ENCODE measurements at regions not wholly inside any gene's neighbourhood (a gene's known extent, or its start where the extent isn't known, plus 50 kb on each side); places are given as distances from the start of the nearest gene placed in this dataset.
"Not testable (repeated sequence)": the region's sequence is repeated elsewhere in the genome, so short reads cannot be mapped to it uniquely, and the experiment has no call there.

- DNase-seq (ENCODE audit: low read depth), result peak; percentile 90
These were observed 367.5 kb upstream of the CTSO start for GRCh38 chr4:156321203-156321602.

DNA sequence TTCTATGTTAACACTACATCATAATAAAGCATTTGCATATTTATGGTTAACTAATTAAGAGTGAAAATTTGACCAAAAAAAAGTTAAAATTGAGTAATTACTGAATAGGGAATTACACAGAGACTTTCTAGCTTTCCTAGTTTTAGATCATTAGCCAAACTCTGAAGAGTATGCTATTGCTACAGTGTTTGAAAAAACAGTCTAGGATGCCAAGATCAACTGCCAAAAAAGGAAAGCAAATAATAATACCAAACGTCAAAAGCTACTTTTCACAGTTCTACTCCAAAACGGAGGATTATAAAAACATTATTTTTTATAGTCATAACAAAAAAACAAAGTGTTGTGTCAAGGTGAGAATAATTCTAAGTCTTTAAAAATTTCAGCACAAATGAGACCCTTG, 359.8 kb upstream of the CTSO start:
- DNase-seq (ENCODE audit: low read depth), result no peak

DNA sequence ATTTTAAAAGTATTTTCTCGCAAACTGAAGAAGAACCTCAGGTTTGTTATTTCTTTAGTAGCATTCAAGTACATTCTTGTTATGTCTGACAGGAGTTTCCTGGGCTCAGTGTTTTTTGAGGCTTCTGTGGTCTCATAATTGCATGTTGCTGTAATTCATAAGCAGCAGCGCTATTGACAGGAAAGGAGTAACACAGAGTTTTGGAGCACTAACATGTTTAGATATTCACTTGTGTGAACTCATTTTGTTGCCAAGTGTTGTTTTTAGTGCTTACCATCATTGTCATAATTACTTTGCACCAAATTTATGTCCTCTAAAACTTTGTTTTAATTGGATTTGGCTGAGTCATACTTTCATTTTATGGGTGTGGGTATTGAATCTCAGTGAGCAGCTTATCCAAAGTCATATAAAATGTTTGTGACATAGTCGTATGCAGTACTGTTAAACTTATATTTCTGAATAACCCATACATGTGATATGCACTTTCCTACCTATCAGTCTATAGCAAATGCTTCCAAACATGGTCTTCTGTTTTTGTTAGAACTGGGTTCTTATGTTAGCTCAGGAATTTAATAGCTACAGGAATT, 358.7 kb upstream of the CTSO start:
- DNase-seq (ENCODE audit: low read depth), result peak; percentile 49

GRCh38 chr4:156309031-156309430, 355.4 kb upstream of the CTSO start:
- no peak for DNase-seq (ENCODE audit: low read depth)

DNA sequence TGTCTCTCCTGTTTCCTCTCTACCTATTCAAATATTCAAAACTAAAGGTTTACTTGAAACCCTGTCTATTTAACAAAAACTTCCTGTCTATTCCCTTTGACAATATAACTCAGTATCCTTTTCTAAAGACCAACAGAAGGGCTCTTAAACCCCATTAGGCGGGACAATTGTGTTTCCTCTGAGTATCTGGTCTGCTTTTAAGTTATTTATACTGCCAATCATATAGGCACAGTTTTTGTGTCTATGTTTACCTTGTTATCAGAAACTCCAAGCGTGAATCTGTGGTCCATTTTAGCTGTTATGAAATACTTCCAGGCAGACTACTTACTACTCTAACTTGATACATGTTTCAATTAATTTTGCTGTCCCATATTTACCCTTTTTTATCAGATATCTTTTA, 350.0 kb upstream of the CTSO start:
- no peak for DNase-seq (ENCODE audit: low read depth)

GRCh38 chr4:156298230-156298629, 344.6 kb upstream of the CTSO start:
- DNase-seq (ENCODE audit: low read depth), result peak; percentile 95

- DNase-seq (ENCODE audit: low read depth), result no peak
These were observed 342.1 kb upstream of the CTSO start for GRCh38 chr4:156295676-156296195.

GRCh38 chr4:156294577-156294976, 340.9 kb upstream of the CTSO start:
- DNase-seq (ENCODE audit: low read depth), result peak; percentile 91

DNA sequence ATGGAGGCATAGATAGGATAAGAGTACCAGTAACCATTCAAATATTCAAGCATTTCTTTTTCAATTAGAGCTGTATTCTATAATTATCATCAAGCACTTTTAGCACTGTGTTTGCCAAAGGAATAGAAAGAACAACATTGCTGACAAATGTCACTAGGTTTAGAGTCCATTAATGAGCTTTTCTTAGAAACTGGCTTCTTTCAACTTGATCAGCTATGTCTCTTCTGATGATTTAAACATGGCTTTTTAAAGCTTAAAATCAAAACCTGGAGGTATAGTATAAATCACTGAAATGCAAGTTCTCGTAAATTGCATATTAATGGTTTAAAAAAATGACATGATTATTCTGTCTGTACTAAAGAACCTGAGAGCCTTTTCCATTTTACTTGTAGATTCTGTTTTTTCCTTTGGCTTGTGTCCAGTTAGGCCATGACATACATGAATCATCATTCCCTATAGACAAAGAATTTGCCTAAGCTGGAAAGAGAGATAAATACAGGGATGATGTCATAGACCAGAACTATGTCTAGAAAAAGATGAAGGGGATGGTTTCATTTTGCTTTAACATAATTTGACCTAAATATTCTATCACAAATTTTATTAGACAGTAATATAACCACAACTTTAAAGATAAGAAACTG, 340.1 kb upstream of the CTSO start:
- peak; percentile 85 for DNase-seq (ENCODE audit: low read depth)

DNA sequence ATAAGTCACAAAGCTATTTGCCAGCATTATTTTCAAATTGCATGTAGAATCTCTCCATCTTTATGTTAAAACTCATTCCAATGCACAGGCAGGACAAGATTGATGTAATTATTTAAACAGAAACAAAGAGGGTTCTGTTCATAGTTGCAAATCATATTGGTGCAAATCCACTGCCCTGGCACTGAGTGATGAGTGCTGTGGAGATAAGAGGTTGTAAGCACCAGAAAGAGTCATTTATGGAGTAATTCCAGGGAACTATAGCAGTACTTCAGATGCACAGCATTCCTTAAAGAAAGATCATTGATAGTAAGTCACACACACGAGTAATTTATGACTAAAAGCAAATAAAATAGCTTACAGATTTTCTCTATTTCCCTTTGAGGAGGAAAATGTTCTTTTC, 337.7 kb upstream of the CTSO start:
- DNase-seq (ENCODE audit: low read depth), result peak; percentile 76

- peak; percentile 58 for DNase-seq (ENCODE audit: low read depth)
These were observed 337.1 kb upstream of the CTSO start for GRCh38 chr4:156290811-156291210.

DNA sequence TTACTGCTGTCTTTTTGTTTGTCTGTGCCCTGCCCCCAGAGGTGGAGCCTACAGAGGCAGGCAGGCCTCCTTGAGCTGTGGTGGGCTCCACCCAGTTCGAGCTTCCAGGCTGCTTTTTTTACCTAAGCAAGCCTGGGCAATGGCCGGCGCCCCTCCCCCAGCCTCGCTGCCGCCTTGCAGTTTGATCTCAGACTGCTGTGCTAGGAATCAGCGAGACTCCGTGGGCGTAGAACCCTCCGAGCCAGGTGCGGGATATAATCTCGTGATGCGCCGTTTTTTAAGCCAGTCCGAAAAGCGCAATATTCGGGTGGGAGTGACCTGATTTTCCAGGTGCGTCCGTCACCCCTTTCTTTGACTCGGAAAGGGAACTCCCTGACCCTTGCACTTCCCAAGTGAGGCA, 336.4 kb upstream of the CTSO start:
- DNase-seq (ENCODE audit: low read depth), result not testable (repeated sequence)

DNA sequence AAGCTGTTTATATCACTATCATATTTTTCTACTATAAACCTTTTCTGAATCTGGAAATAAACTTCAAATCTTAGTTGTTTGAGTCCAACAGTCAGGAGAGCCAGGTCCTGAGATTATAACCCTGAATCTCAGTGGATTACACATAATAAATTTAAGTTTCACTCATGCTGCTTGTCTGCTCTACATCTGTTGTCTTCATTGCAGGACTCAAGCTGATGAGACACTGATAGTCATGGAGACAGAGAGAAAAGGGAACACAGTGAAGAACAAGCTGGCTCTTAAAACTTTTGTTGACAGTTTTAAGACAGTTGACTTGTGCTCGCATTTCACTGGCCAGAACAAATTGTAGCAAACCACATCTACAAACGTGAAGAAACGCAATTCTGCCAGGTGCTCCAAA, 327.0 kb upstream of the CTSO start:
- no peak for DNase-seq (ENCODE audit: low read depth)

- no peak for DNase-seq (ENCODE audit: low read depth)
These were observed 311.7 kb upstream of the CTSO start for GRCh38 chr4:156265407-156265806.

GRCh38 chr4:156261230-156261629, 307.6 kb upstream of the CTSO start:
- no peak for DNase-seq (ENCODE audit: low read depth)

- DNase-seq (ENCODE audit: low read depth), result no peak
These were observed 301.8 kb upstream of the CTSO start for GRCh38 chr4:156255230-156256007.

- peak; percentile 27 for DNase-seq (ENCODE audit: low read depth)
These were observed 298.8 kb upstream of the CTSO start for GRCh38 chr4:156252358-156252921.

- no peak for DNase-seq (ENCODE audit: low read depth)
These were observed 297.9 kb upstream of the CTSO start for GRCh38 chr4:156251373-156252065.

GRCh38 chr4:156248917-156249316, 295.3 kb upstream of the CTSO start:
- no peak for DNase-seq (ENCODE audit: low read depth)

- no peak for DNase-seq (ENCODE audit: low read depth)
These were observed 293.8 kb upstream of the CTSO start for GRCh38 chr4:156247470-156247869.

GRCh38 chr4:156243015-156243414, 289.3 kb upstream of the CTSO start:
- no peak for DNase-seq (ENCODE audit: low read depth)

DNA sequence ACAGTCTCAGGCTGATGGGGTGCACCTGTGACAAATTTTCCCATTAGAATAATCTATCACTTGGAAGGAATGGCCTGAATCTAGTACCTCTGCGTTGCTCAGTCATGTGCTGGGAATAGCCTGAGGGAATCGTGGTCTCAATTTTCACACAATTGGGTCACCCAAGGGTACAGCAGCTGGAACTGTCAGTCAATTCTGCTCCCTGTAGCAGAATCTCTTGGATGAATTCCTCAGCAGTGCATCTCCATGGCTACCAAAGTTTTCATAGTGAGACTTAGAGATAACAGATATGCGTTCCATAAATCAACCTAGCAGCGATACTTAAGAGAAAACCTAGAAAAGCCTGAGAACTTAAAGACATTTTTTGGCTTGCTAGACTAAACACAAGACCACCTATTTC, 288.7 kb upstream of the CTSO start:
- DNase-seq (ENCODE audit: low read depth), result no peak
